HG03280 (cell line): ENCODE measurements at regions not wholly inside any gene's neighbourhood (a gene's known extent, or its start where the extent isn't known, plus 50 kb on each side); places are given as distances from the start of the nearest gene placed in this dataset.

ENCODE experiments used
- ATAC-seq: cut with Tn5 transposase; IDR thresholded peaks from one replicate; pipeline ENCODE4 v1.9.1; 2021; ENCODE audit warnings: mild to moderate bottlenecking, moderate library complexity; ENCODE audit not compliant: unreplicated experiment

GRCh38 chr22:49499433-49500075 is 328.1 kb downstream of the BRD1 start:
- no peak for ATAC-seq

GRCh38 chr22:49497266-49497665 is 330.4 kb downstream of the BRD1 start:
- ATAC-seq = no peak

GRCh38 chr22:49494555-49494954 is 333.1 kb downstream of the BRD1 start:
- ATAC-seq = no peak

- no peak for ATAC-seq
Measured at GRCh38 chr22:49492741-49493251, 334.9 kb downstream of the BRD1 start.

- no peak for ATAC-seq
Measured at GRCh38 chr22:49492308-49492707, 335.4 kb downstream of the BRD1 start.

GRCh38 chr22:49491726-49492125 is 335.9 kb downstream of the BRD1 start:
- ATAC-seq = no peak

GRCh38 chr22:49491221-49491635 is 336.4 kb downstream of the BRD1 start:
- no peak for ATAC-seq

GRCh38 chr22:49490692-49491091 is 337.0 kb downstream of the BRD1 start:
- no peak for ATAC-seq

GRCh38 chr22:49489821-49490220 is 337.9 kb downstream of the BRD1 start:
- no peak for ATAC-seq

GRCh38 chr22:49488943-49489342 is 338.7 kb downstream of the BRD1 start:
- ATAC-seq = no peak

- ATAC-seq = no peak
Measured at GRCh38 chr22:49487950-49488349, 339.7 kb downstream of the BRD1 start.

GRCh38 chr22:49486225-49486624 is 341.4 kb downstream of the BRD1 start:
- no peak for ATAC-seq

- no peak for ATAC-seq
Measured at GRCh38 chr22:49483946-49484345, 343.7 kb downstream of the BRD1 start.

GRCh38 chr22:49483281-49483870 is 344.3 kb downstream of the BRD1 start:
- no peak for ATAC-seq

- no peak for ATAC-seq
Measured at GRCh38 chr22:49482811-49483210, 344.9 kb downstream of the BRD1 start.

- no peak for ATAC-seq
Measured at GRCh38 chr22:49481659-49482399, 345.8 kb downstream of the BRD1 start.

- ATAC-seq = no peak
Measured at GRCh38 chr22:49480896-49481658, 346.6 kb downstream of the BRD1 start.

GRCh38 chr22:49480331-49480730 is 347.3 kb downstream of the BRD1 start:
- ATAC-seq = no peak

GRCh38 chr22:49479566-49479965 is 348.1 kb downstream of the BRD1 start:
- ATAC-seq = no peak

GRCh38 chr22:49476800-49477400 is 350.8 kb downstream of the BRD1 start:
- ATAC-seq = no peak

GRCh38 chr22:49476176-49476575 is 351.5 kb downstream of the BRD1 start:
- no peak for ATAC-seq
